ACC112 (cell line): ENCODE measurements at regions not wholly inside any gene's neighbourhood (a gene's known extent, or its start where the extent isn't known, plus 50 kb on each side); places are given as distances from the start of the nearest gene placed in this dataset.

Experiments used
- H2AFZ ChIP-seq: fragments of 200-600 bp; sonication (generic); one replicate; pipeline ENCODE4 v1.6.0; 2017; ENCODE audit warnings: antibody characterized with exemption, low read length; ENCODE audit not compliant: unreplicated experiment
- H3K27ac ChIP-seq: fragments of 200-600 bp; sonication (generic); 2 replicates; pipeline ENCODE4 v1.5.1; 2014; ENCODE audit warnings: low read depth, mild to moderate bottlenecking, antibody characterized with exemption, low read length, moderate library complexity
- H3K27me3 ChIP-seq: fragments of 200-600 bp; sonication (generic); 2 replicates; pipeline ENCODE4 v1.6.1; 2014; ENCODE audit warnings: mild to moderate bottlenecking, antibody characterized with exemption, low read length, moderate library complexity, mixed read lengths; ENCODE audit not compliant: insufficient read depth
- H3K36me3 ChIP-seq: fragments of 200-600 bp; sonication (generic); 2 replicates; pipeline ENCODE4 v1.6.1; 2016; ENCODE audit warnings: mild to moderate bottlenecking, antibody characterized with exemption, low read length, moderate library complexity, mixed read lengths; ENCODE audit not compliant: insufficient read depth
- H3K4me1 ChIP-seq: fragments of 200-600 bp; sonication (generic); one replicate; pipeline ENCODE4 v1.6.1; 2016; ENCODE audit warnings: low read length, mixed read lengths; ENCODE audit not compliant: insufficient read depth, unreplicated experiment, control insufficient read depth
- H3K4me3 ChIP-seq: fragments of 200-600 bp; sonication (generic); 2 replicates; pipeline ENCODE4 v1.5.1; 2014; ENCODE audit warnings: mild to moderate bottlenecking, low read depth, low read length
- H3K79me2 ChIP-seq: fragments of 200-600 bp; sonication (generic); one replicate; pipeline ENCODE4 v1.6.0; 2016; ENCODE audit warnings: low read length; ENCODE audit not compliant: control insufficient read depth, unreplicated experiment, insufficient read depth

DNA sequence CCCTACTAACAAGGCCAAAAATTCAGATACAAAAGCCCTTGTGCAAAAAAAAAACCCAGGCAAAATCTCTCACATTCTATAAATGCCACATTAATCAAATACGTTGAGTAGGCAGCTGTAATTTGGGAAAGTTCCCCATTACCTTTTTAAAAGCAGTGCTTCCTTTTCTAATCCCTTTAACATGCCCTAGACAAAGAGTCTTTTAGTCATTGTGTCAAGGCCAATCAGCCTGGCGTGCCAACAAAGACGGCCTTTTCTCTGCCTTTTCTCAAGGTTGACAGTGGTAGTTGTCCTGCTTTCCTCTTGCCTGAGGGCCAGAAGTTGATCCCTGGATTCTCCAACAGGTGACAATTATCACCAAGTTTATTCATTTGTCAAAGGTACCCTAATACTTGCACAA lies 62.5 kb upstream of the METAP2 start:
- H3K4me3 ChIP-seq = no peak overlapping the region
- H2AFZ ChIP-seq = no peak overlapping the region
- H3K36me3 ChIP-seq = no peaks in the 10 kb centered on the region
- peaks cover 14% of the 10 kb centered on the region for H3K27me3 ChIP-seq
- peaks cover 5% of the 10 kb centered on the region for H3K4me1 ChIP-seq
- H3K27ac ChIP-seq = no peak overlapping the region
- no peaks in the 10 kb centered on the region for H3K79me2 ChIP-seq

DNA sequence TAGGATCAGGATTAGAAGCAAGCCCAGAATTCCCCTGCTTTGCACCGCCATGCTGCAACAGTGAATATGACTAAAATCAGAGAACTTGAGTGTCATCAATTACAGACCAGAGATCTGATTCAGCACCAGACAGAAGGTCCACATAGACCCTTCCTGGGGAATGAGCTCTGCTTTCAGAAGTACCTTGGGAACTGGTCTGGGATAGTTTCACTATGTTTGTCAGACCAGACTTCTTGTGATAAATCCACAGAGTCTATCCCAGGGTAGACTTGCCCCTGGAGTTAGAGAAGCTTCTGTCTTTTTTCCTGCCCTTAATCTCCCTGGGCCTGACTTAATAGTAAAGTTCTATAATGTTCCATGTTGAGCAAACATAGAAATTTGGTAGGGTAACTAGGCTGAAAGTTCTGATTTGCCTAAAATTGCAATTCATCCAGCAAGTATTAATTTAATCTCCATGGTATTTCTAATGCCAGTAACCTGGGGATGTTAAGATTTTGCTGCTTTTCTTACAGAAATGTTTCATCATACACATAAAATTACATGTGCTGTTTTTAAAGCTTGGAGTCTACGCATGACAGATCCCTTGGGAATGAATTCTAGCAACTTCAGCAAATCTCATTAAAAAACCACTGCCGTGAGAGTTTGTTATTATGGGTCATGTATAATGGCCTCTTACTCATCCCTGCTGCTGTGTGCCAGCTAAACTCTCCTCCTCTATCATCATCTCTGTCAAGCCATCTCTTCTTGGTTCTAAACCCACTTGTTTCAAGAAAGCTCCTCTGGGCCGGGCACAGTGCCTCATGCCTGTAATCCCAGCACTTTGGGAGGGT lies 61.3 kb upstream of the METAP2 start:
- H2AFZ ChIP-seq = no peak overlapping the region
- peak overlapping the region; percentile 19; the same call in 1 of the 2 replicates for H3K27ac ChIP-seq
- peaks cover 13% of the 10 kb centered on the region for H3K27me3 ChIP-seq
- H3K4me3 ChIP-seq = no peak overlapping the region
- H3K36me3 ChIP-seq = no peaks in the 10 kb centered on the region
- H3K79me2 ChIP-seq = no peaks in the 10 kb centered on the region
- H3K4me1 ChIP-seq = peaks cover 5% of the 10 kb centered on the region

DNA sequence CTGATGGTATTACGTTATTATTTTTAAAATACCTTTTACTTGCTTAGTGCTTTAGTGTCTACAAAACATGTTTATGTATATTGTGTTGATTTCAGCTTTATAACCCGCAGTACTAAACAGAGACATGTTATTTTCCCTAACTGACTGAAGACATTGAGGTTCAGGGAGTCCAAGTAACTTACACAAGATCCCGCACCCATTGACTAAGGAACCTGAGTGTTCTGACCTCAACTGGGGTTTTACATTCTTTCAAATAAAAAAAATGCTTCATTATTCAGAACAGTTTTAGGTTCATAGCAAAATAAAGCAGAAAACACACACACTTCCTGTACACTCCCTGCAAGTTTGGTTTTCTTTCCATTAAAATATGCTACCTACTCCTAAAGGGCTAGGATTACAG lies 60.4 kb upstream of the METAP2 start:
- no peak overlapping the region for H2AFZ ChIP-seq
- no peaks in the 10 kb centered on the region for H3K36me3 ChIP-seq
- H3K4me1 ChIP-seq = peaks cover 5% of the 10 kb centered on the region
- no peak overlapping the region for H3K27ac ChIP-seq
- H3K4me3 ChIP-seq = no peak overlapping the region
- peaks cover 5% of the 10 kb centered on the region; the same call in 1 of the 2 replicates for H3K27me3 ChIP-seq
- no peaks in the 10 kb centered on the region for H3K79me2 ChIP-seq

DNA sequence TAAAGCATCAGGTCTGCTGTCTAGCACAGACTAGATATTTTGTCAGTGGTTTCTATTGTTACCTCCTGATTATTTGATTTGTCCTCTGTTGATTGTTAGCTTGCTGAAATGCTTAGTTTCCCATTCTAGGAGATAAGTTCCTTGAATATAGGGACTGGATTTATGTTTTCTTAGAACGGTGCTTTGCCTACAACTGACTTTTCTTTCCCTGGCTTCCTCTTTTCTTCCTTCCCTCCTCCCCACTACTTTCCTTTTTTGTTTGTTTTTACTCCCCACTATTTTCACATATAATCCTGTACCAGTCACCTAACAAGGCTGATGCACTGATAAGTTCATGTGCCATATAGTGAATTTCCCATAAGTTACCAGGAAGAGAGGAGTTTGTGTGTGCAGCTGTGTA lies 58.5 kb upstream of the METAP2 start:
- H3K27me3 ChIP-seq = no peaks in the 10 kb centered on the region
- H3K4me1 ChIP-seq = peaks cover 5% of the 10 kb centered on the region
- no peaks in the 10 kb centered on the region for H3K79me2 ChIP-seq
- H3K27ac ChIP-seq = no peak overlapping the region
- no peaks in the 10 kb centered on the region for H3K36me3 ChIP-seq
- no peak overlapping the region for H3K4me3 ChIP-seq
- no peak overlapping the region for H2AFZ ChIP-seq

DNA sequence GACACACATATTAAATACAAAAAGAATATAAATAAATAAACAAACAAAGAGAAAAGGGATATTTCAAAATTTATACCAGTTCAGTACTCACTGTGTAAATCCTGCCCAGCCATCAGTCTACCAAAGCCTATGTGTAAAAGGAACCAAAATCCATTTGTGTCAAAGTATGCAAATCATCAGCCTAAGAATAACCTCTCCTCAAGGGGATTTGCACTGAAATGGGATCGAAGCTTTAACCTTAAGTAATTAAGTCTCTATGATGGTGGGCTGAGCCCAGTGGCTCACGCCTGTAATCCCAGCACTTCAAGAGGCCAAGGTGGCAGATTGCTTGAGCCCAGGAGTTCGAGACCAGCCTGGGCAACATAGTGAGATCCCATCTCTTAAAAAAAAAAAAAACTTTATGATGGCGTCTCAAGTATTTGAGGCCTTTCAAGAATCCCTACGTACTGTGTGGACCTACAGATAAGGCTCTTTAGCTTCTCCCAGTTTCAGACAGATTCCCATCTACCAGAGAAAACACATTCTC lies 57.8 kb upstream of the METAP2 start:
- H3K27me3 ChIP-seq = no peaks in the 10 kb centered on the region
- H2AFZ ChIP-seq = no peak overlapping the region
- no peaks in the 10 kb centered on the region for H3K36me3 ChIP-seq
- H3K27ac ChIP-seq = no peak overlapping the region
- no peak overlapping the region for H3K4me3 ChIP-seq
- H3K79me2 ChIP-seq = no peaks in the 10 kb centered on the region
- peaks cover 5% of the 10 kb centered on the region for H3K4me1 ChIP-seq

DNA sequence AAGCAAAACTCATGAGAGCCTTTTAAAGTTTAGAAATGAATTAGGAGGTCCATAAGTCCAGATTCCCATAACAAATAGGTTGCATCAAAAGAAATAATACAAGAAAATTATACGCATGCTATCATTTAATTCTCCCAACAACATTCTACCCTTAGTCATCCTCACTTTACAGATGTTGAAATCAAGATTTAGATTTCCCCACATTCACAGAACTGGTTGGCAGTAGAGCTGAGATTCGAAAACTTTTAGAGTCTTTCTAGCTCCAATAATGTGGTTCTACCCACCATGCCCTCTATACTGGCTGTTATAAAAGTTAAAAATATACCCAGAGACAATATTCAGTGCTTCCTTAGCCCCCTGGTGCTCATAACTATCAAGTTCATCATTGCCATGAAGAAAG lies 56.6 kb upstream of the METAP2 start:
- peaks cover 4% of the 10 kb centered on the region for H3K4me1 ChIP-seq
- H3K27me3 ChIP-seq = no peaks in the 10 kb centered on the region
- no peak overlapping the region for H3K4me3 ChIP-seq
- no peak overlapping the region for H3K27ac ChIP-seq
- H3K36me3 ChIP-seq = no peaks in the 10 kb centered on the region
- H2AFZ ChIP-seq = no peak overlapping the region
- H3K79me2 ChIP-seq = no peaks in the 10 kb centered on the region

DNA sequence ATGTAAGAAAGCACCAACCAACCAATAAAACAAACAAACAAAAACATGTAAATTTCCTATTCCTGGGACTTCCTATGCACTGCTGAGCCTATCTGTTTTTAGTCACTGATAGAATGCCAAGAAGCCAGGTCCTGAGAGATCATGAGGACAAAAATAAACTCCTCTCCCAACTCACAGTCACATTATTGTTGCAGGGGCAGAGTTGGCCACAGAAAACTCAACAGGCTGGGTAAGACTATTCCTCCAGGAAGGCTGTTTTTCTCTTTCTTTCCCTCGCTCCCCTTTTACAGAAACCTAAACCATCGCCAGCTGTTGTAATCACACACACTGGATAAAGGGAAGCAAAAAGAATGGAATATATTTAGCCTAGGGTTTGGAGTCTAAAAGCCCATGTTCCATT lies 55.8 kb upstream of the METAP2 start:
- H2AFZ ChIP-seq = no peak overlapping the region
- no peaks in the 10 kb centered on the region for H3K4me1 ChIP-seq
- H3K4me3 ChIP-seq = no peak overlapping the region
- H3K36me3 ChIP-seq = no peaks in the 10 kb centered on the region
- H3K79me2 ChIP-seq = no peaks in the 10 kb centered on the region
- no peak overlapping the region for H3K27ac ChIP-seq
- H3K27me3 ChIP-seq = no peaks in the 10 kb centered on the region
